IMR-90 (cell line): ENCODE measurements at regions not wholly inside any gene's neighbourhood (a gene's known extent, or its start where the extent isn't known, plus 50 kb on each side); places are given as distances from the start of the nearest gene placed in this dataset.

ENCODE experiments used
- ATAC-seq: fragments of 200-7000 bp; cut with Tn5 transposase; 2 replicates; pipeline ENCODE4 v1.9.1; 2020; ENCODE audit warnings: low read depth, mild to moderate bottlenecking, moderate library complexity
- BruUV-seq: library from RNA; stranded (reverse); fragments of 400-500 nt; replicated peaks from 2 replicates; lab custom pipeline; 2021; lab: Mats Ljungman, UMichigan
- CTCF ChIA-PET: fragments of 300-600 bp; formaldehyde crosslinking; extraction: SDS; loops from one replicate; lab custom pipeline; 2021; ENCODE audit warnings: antibody characterized with exemption; lab: Yijun Ruan, JAX
- POLR2A ChIA-PET: fragments of 300-600 bp; sonication (Branson Sonifier 250); formaldehyde crosslinking; loops from one replicate; lab custom pipeline; 2022; ENCODE audit warnings: antibody characterized with exemption; ENCODE audit not compliant: unreplicated experiment; lab: Charles Lee
- DNase-seq: peaks from one replicate; pipeline ENCODE4 v3.0.0; 2013
- H2AFZ ChIP-seq: replicated peaks from 2 replicates; pipeline ENCODE3; 2013; ENCODE audit warnings: low read length, mild to moderate bottlenecking; ENCODE audit not compliant: poor library complexity
- H2AK5ac ChIP-seq: 2 replicates; pipeline ENCODE4 v1.6.1; 2013; ENCODE audit warnings: low read depth, low read length, inconsistent platforms
- H2AK9ac ChIP-seq: replicated peaks from 2 replicates; pipeline ENCODE3; 2013; ENCODE audit warnings: mild to moderate bottlenecking, low read depth, low read length, moderate library complexity; ENCODE audit not compliant: poor library complexity
- H2BK120ac ChIP-seq: 2 replicates; pipeline ENCODE4 v1.6.1; 2013; ENCODE audit warnings: low read depth, low read length, inconsistent platforms
- H2BK15ac ChIP-seq: 3 replicates; pipeline ENCODE4 v1.6.1; 2013; ENCODE audit warnings: low read depth, low read length, inconsistent platforms
- H2BK20ac ChIP-seq: 2 replicates; pipeline ENCODE4 v1.6.1; 2013; ENCODE audit warnings: low read depth, mild to moderate bottlenecking, inconsistent platforms, low read length, moderate library complexity
- H2BK5ac ChIP-seq: 2 replicates; pipeline ENCODE4 v1.6.1; 2013; ENCODE audit warnings: mild to moderate bottlenecking, low read depth, low read length, inconsistent platforms; ENCODE audit not compliant: poor library complexity, severe bottlenecking
- H3K14ac ChIP-seq: replicated peaks from 2 replicates; pipeline ENCODE4 v1.6.1; 2013; ENCODE audit warnings: low read depth, low read length, inconsistent platforms
- H3K18ac ChIP-seq: 2 replicates; pipeline ENCODE4 v1.6.1; 2013; ENCODE audit warnings: low read depth, low read length, control low read depth
- H3K23ac ChIP-seq: 2 replicates; pipeline ENCODE4 v1.6.1; 2013; ENCODE audit warnings: low read depth, low read length, inconsistent platforms
- H3K27ac ChIP-seq: 2 replicates; pipeline ENCODE4 v1.5.1; 2013; ENCODE audit warnings: mild to moderate bottlenecking, control low read depth, low read length; ENCODE audit not compliant: insufficient read depth
- H3K27me3 ChIP-seq: 2 replicates; pipeline ENCODE4 v1.6.1; 2013; ENCODE audit warnings: low read length; ENCODE audit not compliant: control insufficient read depth, insufficient read depth
- H3K36me3 ChIP-seq: 2 replicates; pipeline ENCODE4 v1.6.1; 2013; ENCODE audit warnings: low read length, mixed read lengths; ENCODE audit not compliant: control insufficient read depth, insufficient read depth
- H3K4ac ChIP-seq: 2 replicates; pipeline ENCODE4 v1.6.1; 2013; ENCODE audit warnings: low read depth, low read length, inconsistent platforms
- H3K4me1 ChIP-seq: 2 replicates; pipeline ENCODE4 v1.6.1; 2013; ENCODE audit warnings: low read length, mixed read lengths; ENCODE audit not compliant: control insufficient read depth, insufficient read depth
- H3K4me2 ChIP-seq: 2 replicates; pipeline ENCODE4 v1.6.1; 2013; ENCODE audit warnings: low read depth, mild to moderate bottlenecking, control low read depth, low read length, moderate library complexity
- H3K4me3 ChIP-seq: 2 replicates; pipeline ENCODE4 v1.5.1; 2013; ENCODE audit warnings: low read depth, mild to moderate bottlenecking, control low read depth, low read length, moderate library complexity; ENCODE audit not compliant: insufficient read depth
- H3K56ac ChIP-seq: 2 replicates; pipeline ENCODE4 v1.6.1; 2013; ENCODE audit warnings: low read length, inconsistent platforms; ENCODE audit not compliant: insufficient read depth; ENCODE audit errors: extremely low read depth
- H3K79me1 ChIP-seq, 2 experiments: 2 replicates each; pipeline ENCODE4 v1.6.1; 2013; ENCODE audit warnings: low read length in 2 of 2, inconsistent platforms in 1 of 2, low read depth in 1 of 2
- H3K9ac ChIP-seq: 2 replicates; pipeline ENCODE4 v1.6.1; 2013; ENCODE audit warnings: low read depth, low read length, control low read depth
- H3K9me1 ChIP-seq: 2 replicates; pipeline ENCODE4 v1.6.1; 2013; ENCODE audit warnings: low read length, inconsistent platforms; ENCODE audit not compliant: insufficient read depth
- H3K9me3 ChIP-seq: 2 replicates; pipeline ENCODE4 v1.6.1; 2013; ENCODE audit warnings: low read length; ENCODE audit not compliant: control insufficient read depth, insufficient read depth
- H4K20me1 ChIP-seq: 2 replicates; pipeline ENCODE4 v1.6.1; 2013; ENCODE audit warnings: low read length, inconsistent platforms; ENCODE audit not compliant: insufficient read depth
- H4K5ac ChIP-seq: 2 replicates; pipeline ENCODE4 v1.6.1; 2013; ENCODE audit warnings: mild to moderate bottlenecking, low read depth, low read length, control low read depth
- H4K8ac ChIP-seq, 2 experiments: 2 replicates each; pipeline ENCODE4 v1.6.1; 2013; ENCODE audit warnings: low read depth in 2 of 2, low read length in 2 of 2, control low read depth in 1 of 2, inconsistent platforms in 1 of 2
- H4K91ac ChIP-seq: 2 replicates; pipeline ENCODE4 v1.6.1; 2013; ENCODE audit warnings: low read depth, low read length, inconsistent platforms; ENCODE audit not compliant: insufficient read depth
- BHLHE40 ChIP-seq: fragments of 150-350 bp; IDR thresholded peaks from 2 replicates; pipeline ENCODE4 v1.6.1; 2016; ENCODE audit warnings: mild to moderate bottlenecking, low read depth, low read length
- CEBPB ChIP-seq: IDR thresholded peaks from 2 replicates; pipeline ENCODE4 v1.6.1; 2012; ENCODE audit warnings: low read depth, low read length, improper control_type of control experiment
- CHD1 ChIP-seq: IDR thresholded peaks from 2 replicates; pipeline ENCODE4 v1.6.1; 2012; ENCODE audit warnings: low read depth, low read length, improper control_type of control experiment
- CTCF ChIP-seq: conservative IDR thresholded peaks from 2 replicates; pipeline ENCODE4 v1.5.1; 2012; ENCODE audit warnings: mild to moderate bottlenecking, low read depth, low read length, improper control_type of control experiment
- ELK1 ChIP-seq: fragments of 150-350 bp; IDR thresholded peaks from 2 replicates; pipeline ENCODE4 v1.6.1; 2016; ENCODE audit warnings: low read depth, mild to moderate bottlenecking, low read length, moderate library complexity, borderline replicate concordance
- FOS ChIP-seq: fragments of 150-350 bp; IDR thresholded peaks from 2 replicates; pipeline ENCODE4 v1.6.1; 2016; ENCODE audit warnings: low read depth, low read length
- MAFK ChIP-seq: IDR thresholded peaks from 2 replicates; pipeline ENCODE4 v1.6.1; 2012; ENCODE audit warnings: low read depth, low read length, improper control_type of control experiment
- MAZ ChIP-seq: IDR thresholded peaks from 2 replicates; pipeline ENCODE4 v1.6.1; 2012; ENCODE audit warnings: low read depth, mild to moderate bottlenecking, low read length, improper control_type of control experiment, moderate library complexity, borderline replicate concordance
- MXI1 ChIP-seq: IDR thresholded peaks from 2 replicates; pipeline ENCODE4 v1.6.1; 2012; ENCODE audit warnings: low read depth, mild to moderate bottlenecking, low read length, moderate library complexity, borderline replicate concordance
- NFE2L2 ChIP-seq: fragments of 150-350 bp; IDR thresholded peaks from 2 replicates; pipeline ENCODE4 v1.6.1; 2016; ENCODE audit warnings: low read depth, mild to moderate bottlenecking, low read length
- POLR2A ChIP-seq: IDR thresholded peaks from 2 replicates; pipeline ENCODE4 v1.6.1; 2012; ENCODE audit warnings: mild to moderate bottlenecking, low read depth, low read length
- RAD21 ChIP-seq: IDR thresholded peaks from 2 replicates; pipeline ENCODE4 v1.6.1; 2012; ENCODE audit warnings: low read length, improper control_type of control experiment
- RCOR1 ChIP-seq: IDR thresholded peaks from 2 replicates; pipeline ENCODE4 v1.6.1; 2012; ENCODE audit warnings: mild to moderate bottlenecking, low read length, improper control_type of control experiment; ENCODE audit not compliant: insufficient replicate concordance
- RFX5 ChIP-seq: IDR thresholded peaks from 2 replicates; pipeline ENCODE4 v1.8.0; 2012; ENCODE audit warnings: low read depth, mild to moderate bottlenecking, low read length, moderate library complexity
- SMC3 ChIP-seq: fragments of 150-350 bp; IDR thresholded peaks from 2 replicates; pipeline ENCODE4 v1.6.1; 2016; ENCODE audit warnings: low read depth, mild to moderate bottlenecking, antibody characterized with exemption, low read length, moderate library complexity
- USF2 ChIP-seq: fragments of 150-350 bp; IDR thresholded peaks from 2 replicates; pipeline ENCODE4 v1.6.1; 2017; ENCODE audit warnings: mild to moderate bottlenecking, antibody characterized with exemption, low read length, low read depth
- WGBS, 2 experiments: methylation state at CpG; one replicate each; pipeline versions ENCODE4 v1.1.5 to v1.1.7; 2013; ENCODE audit warnings: missing lambda C conversion rate in 2 of 2; ENCODE audit not compliant: insufficient read length in 1 of 2; ENCODE audit errors: extremely low coverage in 2 of 2; 5-methylcytosine and 5-hydroxymethylcytosine counted together
- dilution Hi-C: fragments of 300-500 bp; cut with HindIII; formaldehyde crosslinking; loops from one replicate; pipeline ENCODE4 v1.14.3; 2018; ENCODE audit warnings: low sequenced_read_pairs; ENCODE audit not compliant: unreplicated experiment
- in situ Hi-C: fragments of 300-500 bp; cut with MboI; formaldehyde crosslinking; loops from 3 replicates; pipeline ENCODE4 v1.14.3; 2019; ENCODE audit warnings: low sequenced_read_pairs, inconsistent platforms, mixed read lengths
- intact Hi-C: fragments of 100-400 bp; cut with micrococcal nuclease; formaldehyde crosslinking; loops from 2 replicates; pipeline ENCODE4 v1.10.0; 2022

- no peak overlapping the region for H2AK5ac ChIP-seq
- DNase-seq = no peak
- H3K4ac ChIP-seq = no peak overlapping the region
- dilution Hi-C loops = no loop called here
- CTCF ChIA-PET = no interaction called here
- H3K9me1 ChIP-seq = no peaks in the 10 kb centered on the region
- no peak overlapping the region for H4K8ac ChIP-seq
- POLR2A ChIA-PET = no interaction called here
- intact Hi-C loops = no loop called here
- TF ChIP-seq RAD21 = no peak
- TF ChIP-seq MXI1 = no peak
- TF ChIP-seq ELK1 = no peak
- no peak for TF ChIP-seq FOS
- no peak for TF ChIP-seq POLR2A
- TF ChIP-seq MAFK = no peak
- TF ChIP-seq SMC3 = no peak
- no peak for TF ChIP-seq NFE2L2
- TF ChIP-seq RCOR1 = no peak
- TF ChIP-seq RFX5 = no peak
- TF ChIP-seq MAZ = no peak
- TF ChIP-seq BHLHE40 = no peak
- no peak for TF ChIP-seq CHD1
- TF ChIP-seq CEBPB = no peak
- TF ChIP-seq USF2 = no peak
- no peak for TF ChIP-seq CTCF
- no peak overlapping the region for H3K4me2 ChIP-seq
- H3K36me3 ChIP-seq = no peaks in the 10 kb centered on the region
- H4K20me1 ChIP-seq = no peaks in the 10 kb centered on the region
- H2BK20ac ChIP-seq = no peak overlapping the region
- no peaks in the 10 kb centered on the region for H3K9me3 ChIP-seq
- H3K56ac ChIP-seq = no peak overlapping the region
- no peak overlapping the region for H4K5ac ChIP-seq
- no peaks in the 10 kb centered on the region for H3K79me1 ChIP-seq
- no peak overlapping the region for H3K4me3 ChIP-seq
- no peak overlapping the region for H2BK120ac ChIP-seq
- H3K27ac ChIP-seq = no peak overlapping the region
- H2AK9ac ChIP-seq = no peak overlapping the region
- BruUV-seq = no TSS peak
- no peak overlapping the region for H4K91ac ChIP-seq
- H2BK5ac ChIP-seq = no peak overlapping the region
- no peaks in the 10 kb centered on the region for H3K27me3 ChIP-seq
- H3K9ac ChIP-seq = no peak overlapping the region
- WGBS, 2 experiments = no CpG with 5 or more reads among the region's 3 CpGs
- no peak overlapping the region for H2BK15ac ChIP-seq
- no peak overlapping the region for H3K23ac ChIP-seq
- H2AFZ ChIP-seq = no peak overlapping the region
- no peak overlapping the region for H3K18ac ChIP-seq
- peaks cover 4% of the 10 kb centered on the region; the same call in 1 of the 2 replicates for H3K4me1 ChIP-seq
- H3K14ac ChIP-seq = no peak overlapping the region
- in situ Hi-C loops = no loop called here
- ATAC-seq = no peak
Measured at GRCh38 chr5:57802131-57802530, 319.5 kb upstream of the ACTBL2 start.
